Parathyroid adenoma (tissue), 2 donors: ENCODE measurements at regions not wholly inside any gene's neighbourhood (a gene's known extent, or its start where the extent isn't known, plus 50 kb on each side); places are given as distances from the start of the nearest gene placed in this dataset.
"Not testable (repeated sequence)": the region's sequence is repeated elsewhere in the genome, so short reads cannot be mapped to it uniquely, and the experiment has no call there.

Experiments
- H2AFZ ChIP-seq: fragments of 300-600 bp; sonication (generic); one replicate; pipeline ENCODE4 v1.7.0; 2017; ENCODE audit warnings: antibody characterized with exemption, mild to moderate bottlenecking
- H3K27ac ChIP-seq: fragments of 300-600 bp; sonication (generic); one replicate; pipeline ENCODE4 v1.7.0; 2017
- H3K27me3 ChIP-seq: fragments of 300-600 bp; sonication (generic); one replicate; pipeline ENCODE4 v1.7.0; 2017; ENCODE audit warnings: low read length; ENCODE audit not compliant: control insufficient read depth, insufficient read depth
- H3K36me3 ChIP-seq: fragments of 300-600 bp; sonication (generic); one replicate; pipeline ENCODE4 v1.7.0; 2017; ENCODE audit warnings: low read length; ENCODE audit not compliant: control insufficient read depth, insufficient read depth
- H3K4me1 ChIP-seq: fragments of 300-600 bp; sonication (generic); one replicate; pipeline ENCODE4 v1.7.0; 2017; ENCODE audit warnings: control low read depth
- H3K4me2 ChIP-seq: fragments of 300-600 bp; sonication (generic); one replicate; pipeline ENCODE4 v1.7.0; 2017; ENCODE audit warnings: low read length
- H3K4me3 ChIP-seq: fragments of 300-600 bp; sonication (generic); one replicate; pipeline ENCODE4 v1.7.0; 2017; ENCODE audit warnings: low read depth, low read length
- H3K79me2 ChIP-seq: fragments of 300-600 bp; sonication (generic); one replicate; pipeline ENCODE4 v1.7.0; 2017; ENCODE audit warnings: control low read depth
- H3K9ac ChIP-seq: fragments of 300-600 bp; sonication (generic); one replicate; pipeline ENCODE4 v1.7.0; 2017; ENCODE audit warnings: mild to moderate bottlenecking
- H3K9me3 ChIP-seq: fragments of 300-600 bp; sonication (generic); one replicate; pipeline ENCODE4 v1.7.0; 2017; ENCODE audit warnings: low read length; ENCODE audit not compliant: control insufficient read depth
- TF ChIP-seq, protein P1 (sequence below): fragments of 300-600 bp; sonication (generic); IDR thresholded peaks from one replicate; pipeline ENCODE4 v1.7.0; 2017; ENCODE audit warnings: antibody characterized with exemption, mild to moderate bottlenecking
- donor health status: primary hyperparathyroidism.

DNA sequence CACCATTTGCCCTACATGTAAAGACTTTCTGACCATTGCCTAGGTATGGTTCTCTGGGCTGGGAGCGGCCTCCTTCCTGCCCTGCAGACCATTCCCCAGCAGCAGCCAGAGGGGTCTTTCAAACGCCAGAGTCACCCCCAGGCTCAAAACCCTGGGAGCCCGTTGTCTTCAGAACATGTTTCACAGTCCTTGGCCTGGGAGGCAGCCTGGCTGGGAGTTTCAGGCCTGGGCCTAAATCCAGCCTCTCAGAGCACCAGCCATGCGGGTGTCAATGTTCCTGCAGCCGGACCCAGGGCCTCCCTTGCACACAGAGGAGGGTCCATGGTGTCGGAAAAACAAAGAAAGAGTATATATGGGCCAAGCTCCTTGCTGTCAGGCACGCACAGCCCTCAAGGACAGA lies 145.2 kb upstream of the FOXD4L5 start:
- no peaks in the 10 kb centered on the region for H3K9me3 ChIP-seq
- H3K9ac ChIP-seq, result no peak overlapping the region
- H3K4me1 ChIP-seq, result no peaks in the 10 kb centered on the region
- no peaks in the 10 kb centered on the region for H3K79me2 ChIP-seq
- no peak overlapping the region for H3K4me3 ChIP-seq
- no peaks in the 10 kb centered on the region for H3K27me3 ChIP-seq
- H3K4me2 ChIP-seq, result no peak overlapping the region
- H3K27ac ChIP-seq, result no peak overlapping the region
- no peaks in the 10 kb centered on the region for H3K36me3 ChIP-seq
- H2AFZ ChIP-seq, result no peak overlapping the region
- TF ChIP-seq, protein P1, sequence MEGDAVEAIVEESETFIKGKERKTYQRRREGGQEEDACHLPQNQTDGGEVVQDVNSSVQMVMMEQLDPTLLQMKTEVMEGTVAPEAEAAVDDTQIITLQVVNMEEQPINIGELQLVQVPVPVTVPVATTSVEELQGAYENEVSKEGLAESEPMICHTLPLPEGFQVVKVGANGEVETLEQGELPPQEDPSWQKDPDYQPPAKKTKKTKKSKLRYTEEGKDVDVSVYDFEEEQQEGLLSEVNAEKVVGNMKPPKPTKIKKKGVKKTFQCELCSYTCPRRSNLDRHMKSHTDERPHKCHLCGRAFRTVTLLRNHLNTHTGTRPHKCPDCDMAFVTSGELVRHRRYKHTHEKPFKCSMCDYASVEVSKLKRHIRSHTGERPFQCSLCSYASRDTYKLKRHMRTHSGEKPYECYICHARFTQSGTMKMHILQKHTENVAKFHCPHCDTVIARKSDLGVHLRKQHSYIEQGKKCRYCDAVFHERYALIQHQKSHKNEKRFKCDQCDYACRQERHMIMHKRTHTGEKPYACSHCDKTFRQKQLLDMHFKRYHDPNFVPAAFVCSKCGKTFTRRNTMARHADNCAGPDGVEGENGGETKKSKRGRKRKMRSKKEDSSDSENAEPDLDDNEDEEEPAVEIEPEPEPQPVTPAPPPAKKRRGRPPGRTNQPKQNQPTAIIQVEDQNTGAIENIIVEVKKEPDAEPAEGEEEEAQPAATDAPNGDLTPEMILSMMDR, result no peak

GRCh38 chr9:65427361-65427760 lies 142.4 kb upstream of the FOXD4L5 start:
- not testable (repeated sequence) for H3K79me2 ChIP-seq, H3K4me3 ChIP-seq, H3K4me1 ChIP-seq, H3K36me3 ChIP-seq, H3K9me3 ChIP-seq, H3K4me2 ChIP-seq, H3K27me3 ChIP-seq, H3K27ac ChIP-seq, H3K9ac ChIP-seq, H2AFZ ChIP-seq

DNA sequence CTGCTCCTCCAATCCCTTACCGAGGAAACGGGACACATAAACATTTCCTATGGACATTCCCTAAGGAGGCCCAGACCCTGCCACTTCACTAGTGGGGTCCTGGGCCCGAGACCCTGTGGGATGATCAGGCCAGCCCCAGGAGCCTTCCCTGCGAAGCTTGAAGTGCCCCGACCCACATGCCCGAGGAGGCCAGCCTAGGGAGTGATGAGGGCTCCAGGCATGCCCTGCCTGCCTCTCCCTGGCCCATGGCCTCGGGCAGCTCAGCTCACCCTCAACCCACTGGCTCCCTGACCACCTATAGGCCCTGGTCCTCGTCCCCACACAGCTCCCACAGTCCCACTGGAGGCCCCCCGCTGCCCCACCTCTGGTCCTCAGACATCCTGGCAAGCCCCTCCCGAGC lies 141.8 kb upstream of the FOXD4L5 start:
- H3K4me1 ChIP-seq, H3K4me2 ChIP-seq, H2AFZ ChIP-seq, H3K36me3 ChIP-seq, H3K9me3 ChIP-seq, H3K79me2 ChIP-seq, H3K4me3 ChIP-seq, H3K9ac ChIP-seq, H3K27ac ChIP-seq, H3K27me3 ChIP-seq: not testable (repeated sequence)

- H3K9ac ChIP-seq, result no peak overlapping the region
Measured at GRCh38 chr9:65426231-65426630, 141.2 kb upstream of the FOXD4L5 start.

GRCh38 chr9:65425183-65425582 lies 140.2 kb upstream of the FOXD4L5 start:
- not testable (repeated sequence) for H3K79me2 ChIP-seq, H3K4me1 ChIP-seq, H3K36me3 ChIP-seq, H3K4me3 ChIP-seq, H3K9ac ChIP-seq, H3K4me2 ChIP-seq, H3K27ac ChIP-seq, H3K9me3 ChIP-seq, H2AFZ ChIP-seq, H3K27me3 ChIP-seq

More at GRCh38 chr9:65426231-65426630, 141.2 kb upstream of the FOXD4L5 start:
- H3K4me2 ChIP-seq, result no peak overlapping the region
- H3K27me3 ChIP-seq, result no peaks in the 10 kb centered on the region
- no peaks in the 10 kb centered on the region for H3K4me1 ChIP-seq
- TF ChIP-seq, protein P1, result no peak
- H3K9me3 ChIP-seq, result no peaks in the 10 kb centered on the region
- no peaks in the 10 kb centered on the region for H3K36me3 ChIP-seq
- H2AFZ ChIP-seq, result no peak overlapping the region
- no peak overlapping the region for H3K27ac ChIP-seq
- no peak overlapping the region for H3K4me3 ChIP-seq
- H3K79me2 ChIP-seq, result no peaks in the 10 kb centered on the region

- not testable (repeated sequence) for H3K4me2 ChIP-seq, H3K27me3 ChIP-seq, H3K27ac ChIP-seq, H3K36me3 ChIP-seq, H3K4me3 ChIP-seq, H3K9ac ChIP-seq, H3K4me1 ChIP-seq, H2AFZ ChIP-seq, H3K9me3 ChIP-seq, H3K79me2 ChIP-seq
Measured at GRCh38 chr9:65424437-65424984, 139.5 kb upstream of the FOXD4L5 start.

- not testable (repeated sequence) for H3K27ac ChIP-seq, H3K9ac ChIP-seq, H3K4me3 ChIP-seq, H3K9me3 ChIP-seq, H3K79me2 ChIP-seq, H3K4me1 ChIP-seq, H3K27me3 ChIP-seq, H2AFZ ChIP-seq, H3K36me3 ChIP-seq, H3K4me2 ChIP-seq
Measured at GRCh38 chr9:65423691-65424436, 138.9 kb upstream of the FOXD4L5 start.

GRCh38 chr9:65422966-65423690 lies 138.1 kb upstream of the FOXD4L5 start:
- not testable (repeated sequence) for H3K79me2 ChIP-seq, H2AFZ ChIP-seq, H3K27me3 ChIP-seq, H3K4me2 ChIP-seq, H3K4me1 ChIP-seq, H3K4me3 ChIP-seq, H3K9ac ChIP-seq, H3K9me3 ChIP-seq, H3K36me3 ChIP-seq, H3K27ac ChIP-seq

- not testable (repeated sequence) for H3K36me3 ChIP-seq, H2AFZ ChIP-seq, H3K27ac ChIP-seq, H3K4me3 ChIP-seq, H3K79me2 ChIP-seq, H3K9ac ChIP-seq, H3K27me3 ChIP-seq, H3K9me3 ChIP-seq, H3K4me1 ChIP-seq, H3K4me2 ChIP-seq
Measured at GRCh38 chr9:65421486-65421885, 136.5 kb upstream of the FOXD4L5 start.
